Fibroblast of lung (primary cell): ENCODE measurements at regions not wholly inside any gene's neighbourhood (a gene's known extent, or its start where the extent isn't known, plus 50 kb on each side); places are given as distances from the start of the nearest gene placed in this dataset.

Experiments used
- CTCF ChIP-seq, 2 donors: IDR thresholded peaks in 1 of 2; conservative IDR thresholded peaks in 1 of 2; 1 replicate in 1 of 2; 2 replicates in 1 of 2; pipeline ENCODE4 v1.5.1; 2011 to 2012; ENCODE audit warnings: low read length in 2 of 2, control low read depth in 1 of 2, inconsistent platforms in 1 of 2, low read depth in 1 of 2, mild to moderate bottlenecking in 1 of 2
- EZH2 ChIP-seq: IDR thresholded peaks from 2 replicates; pipeline ENCODE4 v1.5.1; 2012; ENCODE audit warnings: low read length, control low read depth, mild to moderate bottlenecking; ENCODE audit errors: missing control alignments

- TF ChIP-seq CTCF (conservative IDR thresholded peaks at IDR 0.05 in 1 of 2, IDR thresholded peaks at IDR 0.05 in 1 of 2; ENCODE audit: low read depth in 1 of 2, low read length in 2 of 2): no peak
- TF ChIP-seq EZH2: no peak
Measured at GRCh38 chr6:167226383-167226685, 64.8 kb upstream of the UNC93A start.
